K562 (cell line): ENCODE measurements at regions not wholly inside any gene's neighbourhood (a gene's known extent, or its start where the extent isn't known, plus 50 kb on each side); places are given as distances from the start of the nearest gene placed in this dataset.

Experiments
- ATAC-seq: fragments of 200-7000 bp; cut with Tn5 transposase; 3 replicates; pipeline ENCODE4 v1.9.1; 2020; ENCODE audit warnings: moderate library complexity
- BruUV-seq: library from RNA; stranded (reverse); fragments of 400-500 nt; replicated peaks from 2 replicates; lab custom pipeline; 2021; lab: Mats Ljungman, UMichigan
- CTCF ChIA-PET: fragments of 300-600 bp; formaldehyde crosslinking; extraction: SDS; loops from one replicate; lab custom pipeline; 2021; ENCODE audit warnings: low intra/inter-chr PET ratio; lab: Yijun Ruan, JAX
- POLR2A ChIA-PET: fragments of 300-600, 350-650 bp; sonication (Branson Sonifier 250); formaldehyde crosslinking; extraction: SDS; loops from one replicate; lab custom pipeline; 2021; ENCODE audit warnings: antibody characterized with exemption, inconsistent platforms; lab: Yijun Ruan, JAX
- DNase-seq, 4 experiments: peaks; one replicate each; pipeline versions ENCODE4 v3.0.0 to v3.0.0-alpha.2; 2011 to 2018; ENCODE audit warnings: low spot score in 3 of 4, mixed read lengths in 3 of 4; ENCODE audit errors: extremely low read depth in 1 of 4
- FAIRE-seq: peaks from 2 replicates; lab custom pipeline; 2011; peaks lifted over from hg19 to GRCh38; lab: Jason Lieb, UNC
- H2AFZ ChIP-seq: 2 replicates; pipeline ENCODE4 v1.6.0; 2011; ENCODE audit warnings: low read depth, low read length, control low read depth, inconsistent platforms
- H3K27ac ChIP-seq: fragments of 200-600 bp; 3 replicates; pipeline ENCODE4 v1.8.0; 2011; ENCODE audit warnings: low read depth, mild to moderate bottlenecking, control low read depth, inconsistent platforms, low read length, moderate library complexity, mixed read lengths; ENCODE audit errors: extremely low read depth
- H3K27me3 ChIP-seq, 2 experiments: fragments of 300-600 bp in 1 of 2; 2 replicates in 1 of 2; 3 replicates in 1 of 2; pipeline versions ENCODE4 v1.6.0 to v1.8.0; 2011; ENCODE audit warnings: inconsistent platforms in 2 of 2, low read length in 2 of 2, mild to moderate bottlenecking in 1 of 2, mixed read lengths in 1 of 2, moderate library complexity in 1 of 2; ENCODE audit not compliant: control insufficient read depth in 2 of 2, insufficient read depth in 2 of 2
- H3K36me3 ChIP-seq: fragments of 300-600 bp; 3 replicates; pipeline ENCODE4 v1.8.0; 2011; ENCODE audit warnings: mild to moderate bottlenecking, low read length, inconsistent platforms; ENCODE audit not compliant: control insufficient read depth, insufficient read depth
- H3K4me1 ChIP-seq, 2 experiments: fragments of 200-600 bp in 1 of 2; replicated peaks in 1 of 2; 2 replicates in 1 of 2; 3 replicates in 1 of 2; pipeline versions ENCODE4 v1.5.1 to v1.8.0; 2011; ENCODE audit warnings: inconsistent platforms in 2 of 2, low read length in 2 of 2, mild to moderate bottlenecking in 1 of 2, mixed read lengths in 1 of 2, moderate library complexity in 1 of 2; ENCODE audit not compliant: control insufficient read depth in 2 of 2, insufficient read depth in 2 of 2
- H3K4me2 ChIP-seq: 2 replicates; pipeline ENCODE4 v1.6.1; 2011; ENCODE audit warnings: low read length, control low read depth, inconsistent platforms, mixed read lengths; ENCODE audit not compliant: insufficient read depth
- H3K4me3 ChIP-seq: fragments of 200-600 bp; sonication (generic), shearing (Covaris generic); 2 replicates; pipeline ENCODE4 v1.5.1; 2016; ENCODE audit warnings: control low read depth, inconsistent platforms
- H3K79me2 ChIP-seq: fragments of 200-600 bp; 3 replicates; pipeline ENCODE4 v1.8.0; 2011; ENCODE audit warnings: low read length, inconsistent platforms; ENCODE audit not compliant: control insufficient read depth, insufficient read depth
- H3K9ac ChIP-seq, 2 experiments: 2 replicates each; pipeline versions ENCODE4 v1.6.0 to v1.6.1; 2011; ENCODE audit warnings: low read depth in 2 of 2, low read length in 2 of 2, control low read depth in 1 of 2, inconsistent platforms in 1 of 2, mild to moderate bottlenecking in 1 of 2, mixed read lengths in 1 of 2; ENCODE audit not compliant: insufficient read depth in 1 of 2
- H3K9me1 ChIP-seq: one replicate; pipeline ENCODE4 v1.6.0; 2011; ENCODE audit warnings: inconsistent platforms, mild to moderate bottlenecking, low read length, moderate library complexity; ENCODE audit not compliant: control insufficient read depth, insufficient read depth
- H3K9me3 ChIP-seq: replicated peaks from 2 replicates; pipeline ENCODE4 v1.5.1; 2011; ENCODE audit warnings: low read depth, low read length, inconsistent platforms; ENCODE audit not compliant: control insufficient read depth, insufficient read depth
- H4K20me1 ChIP-seq: replicated peaks from 2 replicates; pipeline ENCODE4 v1.6.1; 2011; ENCODE audit warnings: low read length, inconsistent platforms, mixed read lengths; ENCODE audit not compliant: control insufficient read depth, insufficient read depth
- ATF1 ChIP-seq, 2 experiments: fragments of 450-650 bp in 1 of 2; IDR thresholded peaks; 2 replicates each; pipeline ENCODE4 v1.6.1; 2016; ENCODE audit warnings: missing compliant biosample characterization in 1 of 2, missing genetic modification characterization in 1 of 2
- BRD9 ChIP-seq: fragments of 450-650 bp; IDR thresholded peaks from 2 replicates; pipeline ENCODE4 v1.6.1; 2018; ENCODE audit warnings: low read depth; ENCODE audit not compliant: partially characterized antibody
- HDAC2 ChIP-seq: fragments of 450-650 bp; IDR thresholded peaks from 2 replicates; pipeline ENCODE4 v1.6.1; 2016; ENCODE audit warnings: mild to moderate bottlenecking
- KLF1 ChIP-seq: fragments of 450-650 bp; IDR thresholded peaks from 2 replicates; pipeline ENCODE4 v1.6.1; 2016; ENCODE audit warnings: missing genetic modification characterization, missing compliant biosample characterization
- MIER1 ChIP-seq: fragments of 450-650 bp; IDR thresholded peaks from 2 replicates; pipeline ENCODE4 v1.6.1; 2016; ENCODE audit warnings: antibody characterized with exemption, mild to moderate bottlenecking, low read depth
- MITF ChIP-seq: IDR thresholded peaks from 2 replicates; pipeline ENCODE4 v1.6.1; 2014; ENCODE audit warnings: antibody characterized with exemption
- MXI1 ChIP-seq: IDR thresholded peaks from 2 replicates; pipeline ENCODE4 v1.6.1; 2011; ENCODE audit warnings: low read depth, mild to moderate bottlenecking, improper control_type of control experiment, low read length
- NBN ChIP-seq: fragments of 450-650 bp; IDR thresholded peaks from 2 replicates; pipeline ENCODE4 v1.6.1; 2016; ENCODE audit warnings: low read depth, mild to moderate bottlenecking
- NCOA1 ChIP-seq: fragments of 450-650 bp; IDR thresholded peaks from 2 replicates; pipeline ENCODE4 v1.6.1; 2016; ENCODE audit warnings: low read depth
- NEUROD1 ChIP-seq: fragments of 150-350 bp; IDR thresholded peaks from 2 replicates; pipeline ENCODE4 v1.6.1; 2014; ENCODE audit warnings: borderline replicate concordance, low read length, low read depth; ENCODE audit not compliant: partially characterized antibody
- TCF7 ChIP-seq: sonication (generic); IDR thresholded peaks from 2 replicates; pipeline ENCODE4 v1.6.1; 2016; ENCODE audit warnings: antibody characterized with exemption, borderline replicate concordance
- USF2 ChIP-seq: sonication (generic); formaldehyde crosslinking; IDR thresholded peaks from 2 replicates; pipeline ENCODE4 v1.5.0; 2020; ENCODE audit warnings: missing genetic modification reagents
- ZBTB12 ChIP-seq: fragments of 250-450 bp; sonication (Bioruptor Pico); IDR thresholded peaks from 2 replicates; pipeline ENCODE4 v1.4.0; 2020
- WGBS: fragments of 100-300 bp; shearing (Covaris generic); methylation state at CpG from one replicate; pipeline ENCODE4 v1.1.6; 2016; ENCODE audit warnings: low coverage, mixed read lengths; ENCODE audit not compliant: insufficient coverage; ENCODE audit errors: missing lambda C conversion rate; 5-methylcytosine and 5-hydroxymethylcytosine counted together
- in situ Hi-C: fragments of 300-500 bp; cut with MboI; formaldehyde crosslinking; loops from 4 replicates; pipeline ENCODE4 v1.15.0; 2018; ENCODE audit warnings: inconsistent platforms, mixed read lengths
- intact Hi-C: fragments of 100-400 bp; cut with micrococcal nuclease; formaldehyde crosslinking; loops from 2 replicates; pipeline ENCODE4 v1.14.2; 2022

GRCh38 chr6:156602066-156602385 is 175.2 kb upstream of the ARID1B start:
- ATAC-seq (no peak), FAIRE-seq (no peak), DNase-seq (no peak)
- BruUV-seq = no TSS peak
- CTCF ChIA-PET = no interaction called here
- POLR2A ChIA-PET = no interaction called here
- Histone ChIP-seq H3K9me1 (no peaks in the 10 kb centered on the region), H4K20me1 (no peaks in the 10 kb centered on the region), H3K9ac (no peak overlapping the region; a peak in 1 of 4 replicates), H3K4me2 (no peak overlapping the region), H3K4me1 (peaks cover 0 to 6% of the 10 kb centered on the region in 2 experiments; a peak in 1 of 5 replicates), H2AFZ (no peak overlapping the region), H3K79me2 (no peaks in the 10 kb centered on the region), H3K36me3 (no peaks in the 10 kb centered on the region), H3K9me3 (no peaks in the 10 kb centered on the region), H3K27ac (no peak overlapping the region), H3K4me3 (no peak overlapping the region), H3K27me3 (peaks cover 27 to 34% of the 10 kb centered on the region in 2 experiments)
- intact Hi-C loops (no loop called here), in situ Hi-C loops (no loop called here)
- WGBS = 5% methylated on average over 7 of the region's 7 CpGs
- TF ChIP-seq ATF1 (CRISPR knock-in tag; IDR thresholded peaks at IDR 0.05) (no peak), ATF1 (tag; IDR thresholded peaks at IDR 0.05) (no peak), KLF1 (tag) (no peak), MITF (no peak), MXI1 (no peak), NEUROD1 (no peak), BRD9 (no peak), NBN (no peak), NCOA1 (no peak), TCF7 (no peak), MIER1 (no peak), USF2 (CRISPR knock-in tag) (no peak), HDAC2 (no peak), ZBTB12 (CRISPR knock-in tag) (no peak)
